ENCODE measurements at regions not wholly inside any gene's neighbourhood (a gene's known extent, or its start where the extent isn't known, plus 50 kb on each side); places are given as distances from the start of the nearest gene placed in this dataset.
"Not testable (repeated sequence)": the region's sequence is repeated elsewhere in the genome, so short reads cannot be mapped to it uniquely, and the experiment has no call there.

- no peak for DNase-seq (ENCODE audit: low read depth)
Measured at GRCh38 chrX:118257781-118258180, 88.1 kb upstream of the WDR44 start.

- DNase-seq (ENCODE audit: low read depth), result no peak
Measured at GRCh38 chrX:118259213-118259612, 86.7 kb upstream of the WDR44 start.

GRCh38 chrX:118261151-118261550 is 84.8 kb upstream of the WDR44 start:
- DNase-seq (ENCODE audit: low read depth), result no peak

- DNase-seq (ENCODE audit: low read depth), result no peak
Measured at GRCh38 chrX:118271775-118272174, 74.1 kb upstream of the WDR44 start.

GRCh38 chrX:118272242-118272641 is 73.7 kb upstream of the WDR44 start:
- no peak for DNase-seq (ENCODE audit: low read depth)

GRCh38 chrX:118286066-118286762 is 59.7 kb upstream of the WDR44 start:
- no peak for DNase-seq (ENCODE audit: low read depth)

- not testable (repeated sequence) for DNase-seq (ENCODE audit: low read depth)
Measured at GRCh38 chrX:118295818-118296217, 50.1 kb upstream of the WDR44 start.
